ENCODE measurements at regions not wholly inside any gene's neighbourhood (a gene's known extent, or its start where the extent isn't known, plus 50 kb on each side); places are given as distances from the start of the nearest gene placed in this dataset.
"Not testable (repeated sequence)": the region's sequence is repeated elsewhere in the genome, so short reads cannot be mapped to it uniquely, and the experiment has no call there.

DNA sequence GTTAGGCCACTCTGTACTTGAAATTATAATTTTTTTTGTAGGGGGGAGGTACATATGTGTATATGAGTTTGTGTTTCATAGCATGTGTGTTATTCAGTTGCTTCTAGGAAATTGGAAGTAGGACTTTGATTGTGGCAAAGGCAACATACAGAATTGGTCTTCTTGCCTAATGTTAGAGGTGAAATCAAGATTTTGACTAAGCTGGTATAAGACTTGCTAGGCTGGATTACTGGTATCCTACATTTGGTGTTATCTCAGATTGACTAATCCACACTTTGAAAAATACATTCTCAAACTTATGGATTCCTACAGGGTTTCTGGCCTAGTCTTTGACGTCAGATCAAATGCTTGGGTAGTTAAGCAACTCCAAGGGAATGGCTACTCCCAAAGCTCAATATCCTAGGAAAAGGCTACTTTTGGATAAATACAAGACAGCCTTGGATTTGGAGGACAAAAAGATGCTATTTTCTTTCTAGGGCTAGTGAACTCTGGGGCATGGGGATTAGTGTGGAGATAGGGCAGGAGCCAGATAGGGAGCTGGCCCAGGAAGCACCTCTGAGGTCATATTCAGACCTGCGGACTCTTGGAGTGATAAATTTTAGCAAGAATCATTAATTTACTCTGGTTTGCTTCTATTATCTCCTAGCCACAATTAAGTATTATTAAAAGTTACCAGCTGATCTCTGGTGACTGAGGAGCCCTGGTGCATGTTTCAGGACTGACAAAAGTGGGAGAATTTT is 144.0 kb upstream of the RPS23 start:
- no peak overlapping the region for H3K27ac ChIP-seq
- no peak for DNase-seq
- no peaks in the 10 kb centered on the region for H3K27me3 ChIP-seq
- H3K4me3 ChIP-seq, result no peak overlapping the region
- H3K36me3 ChIP-seq (replicated peaks in 1 of 2; ENCODE audit: insufficient read depth in 1 of 2, low read depth in 2 of 2), result no peaks in the 10 kb centered on the region
- 67 to 72% methylated on average over 2 of the region's 2 CpGs for WGBS, 2 donors
- intact Hi-C loops (cut with DNase I), result no loop called here
- ATAC-seq, result no peak
- no peaks in the 10 kb centered on the region for H3K4me1 ChIP-seq
- H3K9me3 ChIP-seq, result no peaks in the 10 kb centered on the region
- TF ChIP-seq POLR2A (IDR thresholded peaks at IDR 0.05), result no peak
- TF ChIP-seq CTCF (IDR thresholded peaks at IDR 0.05), result no peak

DNA sequence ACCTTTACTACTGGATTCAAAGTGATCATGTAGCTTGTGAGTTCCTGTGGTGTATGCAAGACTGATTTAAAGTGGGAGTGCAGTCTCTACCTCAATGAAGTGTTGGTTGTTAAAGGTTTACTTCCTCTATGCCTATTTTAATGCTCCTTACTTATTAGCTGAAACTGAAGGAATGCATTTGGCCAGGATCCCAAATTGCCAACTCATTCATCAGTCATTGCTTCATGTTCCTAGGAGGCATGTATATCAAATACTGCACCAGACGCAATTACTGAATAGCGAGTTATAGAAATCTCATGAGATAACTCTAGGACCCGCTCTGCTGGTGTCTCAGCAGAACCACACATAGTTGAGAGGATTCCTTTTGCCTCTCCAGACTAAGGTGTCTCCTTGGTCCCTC is 143.0 kb upstream of the RPS23 start:
- H3K9me3 ChIP-seq, result no peaks in the 10 kb centered on the region
- H3K4me1 ChIP-seq, result no peaks in the 10 kb centered on the region
- TF ChIP-seq POLR2A (IDR thresholded peaks at IDR 0.05) (no peak), CTCF (IDR thresholded peaks at IDR 0.05) (no peak)
- no peaks in the 10 kb centered on the region for H3K36me3 ChIP-seq (replicated peaks in 1 of 2; ENCODE audit: insufficient read depth in 1 of 2, low read depth in 2 of 2)
- H3K27ac ChIP-seq, result no peak overlapping the region
- WGBS, 2 donors, result 72 to 88% methylated on average over 3 of the region's 3 CpGs
- no peaks in the 10 kb centered on the region for H3K27me3 ChIP-seq
- DNase-seq, result no peak
- no peak overlapping the region for H3K4me3 ChIP-seq
- ATAC-seq, result no peak
- intact Hi-C loops (cut with DNase I), result no loop called here

DNA sequence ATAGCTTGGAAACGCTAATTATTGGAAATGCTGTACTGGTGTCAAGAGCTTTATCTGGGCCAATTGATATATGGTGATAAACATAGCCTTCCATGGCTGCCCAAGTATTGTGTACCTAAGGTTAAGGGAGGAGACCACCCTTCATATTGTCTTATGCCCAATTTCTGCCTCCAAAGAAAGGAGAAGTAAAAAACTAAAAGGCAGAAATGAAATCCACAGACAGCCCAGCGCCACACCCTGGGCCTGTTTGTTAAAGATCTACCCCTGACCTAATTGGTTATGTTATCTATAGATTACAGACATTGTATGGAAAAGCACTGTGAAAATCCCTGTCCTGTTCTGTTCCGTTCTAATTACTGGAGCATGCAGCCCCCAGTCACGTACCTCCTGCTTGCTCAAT is 142.4 kb upstream of the RPS23 start:
- H3K9me3 ChIP-seq; DNase-seq; H3K4me1 ChIP-seq; H3K27me3 ChIP-seq; ATAC-seq; H3K4me3 ChIP-seq; H3K27ac ChIP-seq; intact Hi-C loops (cut with DNase I); H3K36me3 ChIP-seq (replicated peaks in 1 of 2; ENCODE audit: insufficient read depth in 1 of 2, low read depth in 2 of 2): not testable (repeated sequence)
- 56 to 66% methylated on average over 4 of the region's 4 CpGs for WGBS, 2 donors

DNA sequence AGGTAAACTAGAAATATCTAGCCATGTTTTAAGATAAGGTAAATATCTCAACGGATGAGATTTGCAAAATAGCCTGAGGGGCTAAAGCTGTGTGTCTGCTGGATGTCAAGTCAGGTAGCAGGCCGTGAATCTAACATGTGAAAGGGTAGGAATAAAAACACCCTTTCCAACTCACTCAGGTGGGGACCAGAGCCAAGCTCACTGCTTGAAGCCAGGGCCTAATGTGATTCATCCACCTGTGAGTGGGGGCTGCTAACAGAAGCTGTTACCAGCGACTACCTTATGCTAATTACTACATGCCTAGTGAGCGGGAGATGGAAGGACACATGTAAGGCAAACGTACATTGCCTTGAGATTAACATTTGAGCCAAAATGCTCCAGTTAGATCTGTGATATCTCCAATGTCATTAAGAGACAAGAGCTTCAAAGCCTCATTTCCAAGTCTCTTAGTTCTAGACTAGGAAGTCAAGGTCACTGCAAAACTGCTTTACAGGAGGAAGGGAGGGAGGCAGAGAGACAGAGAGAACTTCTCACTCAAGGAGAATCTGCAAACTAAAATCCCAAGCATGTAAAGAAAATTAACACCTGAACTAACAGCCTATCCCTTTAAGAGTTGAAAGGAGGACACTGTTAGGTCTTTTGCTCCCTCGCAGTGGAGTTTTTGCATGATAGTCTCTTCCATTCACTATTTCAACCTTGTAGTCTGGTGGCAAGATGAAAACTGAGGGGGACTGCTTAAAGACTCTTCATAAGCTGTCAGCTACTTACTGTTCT is 141.6 kb upstream of the RPS23 start:
- TF ChIP-seq CTCF (IDR thresholded peaks at IDR 0.05) (no peak), POLR2A (IDR thresholded peaks at IDR 0.05) (no peak)
- DNase-seq, result no peak
- H3K27ac ChIP-seq, result no peak overlapping the region
- no peaks in the 10 kb centered on the region for H3K9me3 ChIP-seq
- no peaks in the 10 kb centered on the region for H3K27me3 ChIP-seq
- no peak for ATAC-seq
- intact Hi-C loops (cut with DNase I), result no loop called here
- 48 to 50% methylated on average over 6 of the region's 6 CpGs for WGBS, 2 donors
- no peaks in the 10 kb centered on the region for H3K36me3 ChIP-seq (replicated peaks in 1 of 2; ENCODE audit: insufficient read depth in 1 of 2, low read depth in 2 of 2)
- H3K4me1 ChIP-seq, result no peaks in the 10 kb centered on the region
- H3K4me3 ChIP-seq, result no peak overlapping the region

DNA sequence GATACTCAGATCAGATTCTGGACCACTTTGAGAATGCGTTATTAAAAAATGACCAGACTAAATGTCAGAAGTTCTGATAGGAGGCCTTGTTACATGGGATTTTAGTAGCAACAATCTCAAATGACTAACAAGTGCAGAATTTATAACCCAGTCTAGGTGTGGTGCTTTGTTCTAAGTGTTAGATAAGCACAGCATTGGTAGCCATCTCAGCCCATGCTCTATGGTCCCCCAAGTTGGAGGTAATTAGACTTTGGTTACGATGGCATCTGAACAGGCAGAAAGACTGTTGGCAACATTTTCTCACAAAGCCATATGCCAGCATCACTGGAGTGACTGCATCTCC is 140.4 kb upstream of the RPS23 start:
- ATAC-seq (no peak), DNase-seq (no peak)
- Histone ChIP-seq H3K4me3 (no peak overlapping the region), H3K4me1 (no peaks in the 10 kb centered on the region), H3K27ac (no peak overlapping the region), H3K27me3 (no peaks in the 10 kb centered on the region), H3K9me3 (no peaks in the 10 kb centered on the region), H3K36me3 (replicated peaks in 1 of 2; ENCODE audit: insufficient read depth in 1 of 2, low read depth in 2 of 2) (no peaks in the 10 kb centered on the region)
- TF ChIP-seq POLR2A (IDR thresholded peaks at IDR 0.05), result no peak
- TF ChIP-seq CTCF (IDR thresholded peaks at IDR 0.05), result no peak
- WGBS, 2 donors, result 28 to 43% methylated on average over 2 of the region's 2 CpGs
- intact Hi-C loops (cut with DNase I), result no loop called here

Data from body of pancreas (tissue), 4 donors.